ENCODE measurements at regions not wholly inside any gene's neighbourhood (a gene's known extent, or its start where the extent isn't known, plus 50 kb on each side); places are given as distances from the start of the nearest gene placed in this dataset.

GRCh38 chr5:30069441-30070263 is 1123.8 kb upstream of the CDH6 start:
- intact Hi-C loops (cut with micrococcal nuclease) = no loop called here
- no peak overlapping the region for H3K4me3 ChIP-seq (ENCODE audit: low read length)
- H3K4me1 ChIP-seq (ENCODE audit: control insufficient read depth, insufficient read depth, low read length) = no peaks in the 10 kb centered on the region
- peaks cover 4% of the 10 kb centered on the region for H3K9me3 ChIP-seq (ENCODE audit: control insufficient read depth, insufficient read depth, low read length)
- H3K36me3 Mint-ChIP-seq = peaks cover 30% of the 10 kb centered on the region
- no peak for DNase-seq
- no peak overlapping the region for H3K27ac Mint-ChIP-seq
- H3K9me3 Mint-ChIP-seq = peaks cover 7 to 19% of the 10 kb centered on the region in 2 donors
- TF ChIP-seq CTCF (IDR thresholded peaks at IDR 0.05) = no peak
- no peaks in the 10 kb centered on the region for H3K36me3 ChIP-seq (ENCODE audit: control insufficient read depth, insufficient read depth, low read length)
- no peaks in the 10 kb centered on the region for H3K4me1 Mint-ChIP-seq
- no peak for ATAC-seq
- 82% methylated on average over 18 of the region's 18 CpGs for WGBS (ENCODE audit: insufficient coverage)
- H3K27me3 ChIP-seq (ENCODE audit: control insufficient read depth, insufficient read depth, low read length) = no peaks in the 10 kb centered on the region
- no peaks in the 10 kb centered on the region for H3K27me3 Mint-ChIP-seq (ENCODE audit: low read depth in 2 of 2)
- no peak overlapping the region for H3K4me3 Mint-ChIP-seq
- no peak overlapping the region for H3K27ac ChIP-seq (ENCODE audit: low read length)

DNA sequence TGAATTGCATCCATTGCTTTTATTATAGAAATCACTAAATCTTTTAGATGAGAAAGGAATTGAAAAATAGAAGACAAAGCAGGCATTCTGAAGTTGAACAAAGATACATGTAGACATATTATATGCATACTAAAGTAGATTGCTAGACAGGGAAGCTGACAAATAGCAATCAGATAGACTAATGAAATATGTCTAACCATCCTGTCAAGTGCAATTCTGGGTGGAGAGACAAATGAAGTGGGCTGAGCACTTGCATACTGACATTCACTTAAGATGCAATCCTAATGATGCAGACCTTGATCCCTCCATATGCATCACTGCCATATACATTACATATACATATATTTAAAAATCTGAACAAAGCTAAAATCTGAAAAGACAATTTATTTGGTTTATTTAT is 1130.0 kb upstream of the CDH6 start:
- no peaks in the 10 kb centered on the region for H3K36me3 Mint-ChIP-seq
- H3K4me1 ChIP-seq (ENCODE audit: control insufficient read depth, insufficient read depth, low read length) = no peaks in the 10 kb centered on the region
- H3K9me3 Mint-ChIP-seq = peaks cover 5 to 11% of the 10 kb centered on the region in 2 donors
- no peaks in the 10 kb centered on the region for H3K27me3 Mint-ChIP-seq (ENCODE audit: low read depth in 2 of 2)
- no peak for TF ChIP-seq CTCF (IDR thresholded peaks at IDR 0.05)
- H3K4me3 Mint-ChIP-seq = no peak overlapping the region
- H3K27ac ChIP-seq (ENCODE audit: low read length) = no peak overlapping the region
- no peak overlapping the region for H3K4me3 ChIP-seq (ENCODE audit: low read length)
- no peak for ATAC-seq
- no peak overlapping the region for H3K27ac Mint-ChIP-seq
- no peaks in the 10 kb centered on the region for H3K36me3 ChIP-seq (ENCODE audit: control insufficient read depth, insufficient read depth, low read length)
- no peak for DNase-seq
- H3K27me3 ChIP-seq (ENCODE audit: control insufficient read depth, insufficient read depth, low read length) = no peaks in the 10 kb centered on the region
- no peaks in the 10 kb centered on the region for H3K4me1 Mint-ChIP-seq
- H3K9me3 ChIP-seq (ENCODE audit: control insufficient read depth, insufficient read depth, low read length) = no peaks in the 10 kb centered on the region
- intact Hi-C loops (cut with micrococcal nuclease) = no loop called here

- no peaks in the 10 kb centered on the region for H3K27me3 Mint-ChIP-seq (ENCODE audit: low read depth in 2 of 2)
- H3K9me3 Mint-ChIP-seq = peaks cover 11 to 24% of the 10 kb centered on the region in 2 donors
- WGBS (ENCODE audit: insufficient coverage) = 75% methylated on average over 1 of the region's 2 CpGs
- TF ChIP-seq CTCF (IDR thresholded peaks at IDR 0.05) = no peak
- Histone ChIP-seq H3K4me1 (ENCODE audit: control insufficient read depth, insufficient read depth, low read length) (no peaks in the 10 kb centered on the region), H3K36me3 (ENCODE audit: control insufficient read depth, insufficient read depth, low read length) (no peaks in the 10 kb centered on the region), H3K27me3 (ENCODE audit: control insufficient read depth, insufficient read depth, low read length) (no peaks in the 10 kb centered on the region), H3K4me3 (ENCODE audit: low read length) (no peak overlapping the region), H3K9me3 (ENCODE audit: control insufficient read depth, insufficient read depth, low read length) (peaks cover 5% of the 10 kb centered on the region), H3K27ac (ENCODE audit: low read length) (no peak overlapping the region)
- no peak overlapping the region for H3K27ac Mint-ChIP-seq
- no peaks in the 10 kb centered on the region for H3K4me1 Mint-ChIP-seq
- H3K36me3 Mint-ChIP-seq = peaks cover 9% of the 10 kb centered on the region
- no peak for ATAC-seq
- no peak for DNase-seq
- no peak overlapping the region for H3K4me3 Mint-ChIP-seq
- intact Hi-C loops (cut with micrococcal nuclease) = no loop called here
These were observed 1141.5 kb upstream of the CDH6 start for GRCh38 chr5:30051976-30052375.
